22Rv1 (cell line): ENCODE measurements at regions not wholly inside any gene's neighbourhood (a gene's known extent, or its start where the extent isn't known, plus 50 kb on each side); places are given as distances from the start of the nearest gene placed in this dataset.

Source experiments
- ZFX ChIP-seq: fragments of 450-650 bp; IDR thresholded peaks from 2 replicates; pipeline ENCODE4 v1.6.1; 2017; ENCODE audit warnings: antibody characterized with exemption, borderline replicate concordance
- TF ChIP-seq, protein P1 (sequence below): fragments of 450-650 bp; IDR thresholded peaks from 2 replicates; pipeline ENCODE4 v1.5.1; 2017; ENCODE audit warnings: mild to moderate bottlenecking

DNA sequence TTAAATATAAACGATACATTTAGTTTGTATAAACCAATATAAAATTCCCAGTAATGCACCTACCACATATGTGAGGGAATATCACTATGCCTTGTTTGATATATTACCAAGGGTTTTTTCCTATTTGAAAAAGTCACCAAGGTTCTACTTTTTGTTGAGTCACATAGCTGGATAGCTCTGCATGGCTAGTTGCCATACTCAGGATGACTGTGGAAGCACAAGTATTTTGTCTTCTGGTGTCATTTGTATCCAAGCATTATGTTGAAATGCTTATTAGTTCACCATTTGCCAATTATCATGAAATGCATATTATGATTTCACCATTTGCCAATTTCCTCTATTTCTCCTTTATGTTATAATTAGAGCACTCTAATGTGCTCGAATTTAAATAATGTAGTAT, 162.7 kb upstream of the TTC29 start:
- TF ChIP-seq, protein P1, sequence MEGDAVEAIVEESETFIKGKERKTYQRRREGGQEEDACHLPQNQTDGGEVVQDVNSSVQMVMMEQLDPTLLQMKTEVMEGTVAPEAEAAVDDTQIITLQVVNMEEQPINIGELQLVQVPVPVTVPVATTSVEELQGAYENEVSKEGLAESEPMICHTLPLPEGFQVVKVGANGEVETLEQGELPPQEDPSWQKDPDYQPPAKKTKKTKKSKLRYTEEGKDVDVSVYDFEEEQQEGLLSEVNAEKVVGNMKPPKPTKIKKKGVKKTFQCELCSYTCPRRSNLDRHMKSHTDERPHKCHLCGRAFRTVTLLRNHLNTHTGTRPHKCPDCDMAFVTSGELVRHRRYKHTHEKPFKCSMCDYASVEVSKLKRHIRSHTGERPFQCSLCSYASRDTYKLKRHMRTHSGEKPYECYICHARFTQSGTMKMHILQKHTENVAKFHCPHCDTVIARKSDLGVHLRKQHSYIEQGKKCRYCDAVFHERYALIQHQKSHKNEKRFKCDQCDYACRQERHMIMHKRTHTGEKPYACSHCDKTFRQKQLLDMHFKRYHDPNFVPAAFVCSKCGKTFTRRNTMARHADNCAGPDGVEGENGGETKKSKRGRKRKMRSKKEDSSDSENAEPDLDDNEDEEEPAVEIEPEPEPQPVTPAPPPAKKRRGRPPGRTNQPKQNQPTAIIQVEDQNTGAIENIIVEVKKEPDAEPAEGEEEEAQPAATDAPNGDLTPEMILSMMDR: no peak
- no peak for TF ChIP-seq ZFX
